K562 (cell line): ENCODE measurements at regions not wholly inside any gene's neighbourhood (a gene's known extent, or its start where the extent isn't known, plus 50 kb on each side); places are given as distances from the start of the nearest gene placed in this dataset.

Experiments used
- ATAC-seq: fragments of 200-7000 bp; cut with Tn5 transposase; 3 replicates; pipeline ENCODE4 v1.9.1; 2020; ENCODE audit warnings: moderate library complexity
- BruUV-seq: library from RNA; stranded (reverse); fragments of 400-500 nt; replicated peaks from 2 replicates; lab custom pipeline; 2021; lab: Mats Ljungman, UMichigan
- CTCF ChIA-PET: fragments of 300-600 bp; formaldehyde crosslinking; extraction: SDS; loops from one replicate; lab custom pipeline; 2021; ENCODE audit warnings: low intra/inter-chr PET ratio; lab: Yijun Ruan, JAX
- POLR2A ChIA-PET: fragments of 300-600, 350-650 bp; sonication (Branson Sonifier 250); formaldehyde crosslinking; extraction: SDS; loops from one replicate; lab custom pipeline; 2021; ENCODE audit warnings: antibody characterized with exemption, inconsistent platforms; lab: Yijun Ruan, JAX
- DNase-seq, 4 experiments: peaks; one replicate each; pipeline versions ENCODE4 v3.0.0 to v3.0.0-alpha.2; 2011 to 2018; ENCODE audit warnings: low spot score in 3 of 4, mixed read lengths in 3 of 4; ENCODE audit errors: extremely low read depth in 1 of 4
- FAIRE-seq: peaks from 2 replicates; lab custom pipeline; 2011; peaks lifted over from hg19 to GRCh38; lab: Jason Lieb, UNC
- H2AFZ ChIP-seq: 2 replicates; pipeline ENCODE4 v1.6.0; 2011; ENCODE audit warnings: low read depth, low read length, control low read depth, inconsistent platforms
- H3K27ac ChIP-seq: fragments of 200-600 bp; 3 replicates; pipeline ENCODE4 v1.8.0; 2011; ENCODE audit warnings: low read depth, mild to moderate bottlenecking, control low read depth, inconsistent platforms, low read length, moderate library complexity, mixed read lengths; ENCODE audit errors: extremely low read depth
- H3K27me3 ChIP-seq, 2 experiments: fragments of 300-600 bp in 1 of 2; 2 replicates in 1 of 2; 3 replicates in 1 of 2; pipeline versions ENCODE4 v1.6.0 to v1.8.0; 2011; ENCODE audit warnings: inconsistent platforms in 2 of 2, low read length in 2 of 2, mild to moderate bottlenecking in 1 of 2, mixed read lengths in 1 of 2, moderate library complexity in 1 of 2; ENCODE audit not compliant: control insufficient read depth in 2 of 2, insufficient read depth in 2 of 2
- H3K36me3 ChIP-seq: fragments of 300-600 bp; 3 replicates; pipeline ENCODE4 v1.8.0; 2011; ENCODE audit warnings: mild to moderate bottlenecking, low read length, inconsistent platforms; ENCODE audit not compliant: control insufficient read depth, insufficient read depth
- H3K4me1 ChIP-seq, 2 experiments: fragments of 200-600 bp in 1 of 2; replicated peaks in 1 of 2; 2 replicates in 1 of 2; 3 replicates in 1 of 2; pipeline versions ENCODE4 v1.5.1 to v1.8.0; 2011; ENCODE audit warnings: inconsistent platforms in 2 of 2, low read length in 2 of 2, mild to moderate bottlenecking in 1 of 2, mixed read lengths in 1 of 2, moderate library complexity in 1 of 2; ENCODE audit not compliant: control insufficient read depth in 2 of 2, insufficient read depth in 2 of 2
- H3K4me2 ChIP-seq: 2 replicates; pipeline ENCODE4 v1.6.1; 2011; ENCODE audit warnings: low read length, control low read depth, inconsistent platforms, mixed read lengths; ENCODE audit not compliant: insufficient read depth
- H3K4me3 ChIP-seq: fragments of 200-600 bp; sonication (generic), shearing (Covaris generic); 2 replicates; pipeline ENCODE4 v1.5.1; 2016; ENCODE audit warnings: control low read depth, inconsistent platforms
- H3K79me2 ChIP-seq: fragments of 200-600 bp; 3 replicates; pipeline ENCODE4 v1.8.0; 2011; ENCODE audit warnings: low read length, inconsistent platforms; ENCODE audit not compliant: control insufficient read depth, insufficient read depth
- H3K9ac ChIP-seq, 2 experiments: 2 replicates each; pipeline versions ENCODE4 v1.6.0 to v1.6.1; 2011; ENCODE audit warnings: low read depth in 2 of 2, low read length in 2 of 2, control low read depth in 1 of 2, inconsistent platforms in 1 of 2, mild to moderate bottlenecking in 1 of 2, mixed read lengths in 1 of 2; ENCODE audit not compliant: insufficient read depth in 1 of 2
- H3K9me1 ChIP-seq: one replicate; pipeline ENCODE4 v1.6.0; 2011; ENCODE audit warnings: inconsistent platforms, mild to moderate bottlenecking, low read length, moderate library complexity; ENCODE audit not compliant: control insufficient read depth, insufficient read depth
- H3K9me3 ChIP-seq: replicated peaks from 2 replicates; pipeline ENCODE4 v1.5.1; 2011; ENCODE audit warnings: low read depth, low read length, inconsistent platforms; ENCODE audit not compliant: control insufficient read depth, insufficient read depth
- H4K20me1 ChIP-seq: replicated peaks from 2 replicates; pipeline ENCODE4 v1.6.1; 2011; ENCODE audit warnings: low read length, inconsistent platforms, mixed read lengths; ENCODE audit not compliant: control insufficient read depth, insufficient read depth
- ARID1B ChIP-seq: fragments of 450-650 bp; IDR thresholded peaks from 2 replicates; pipeline ENCODE4 v1.6.1; 2016; ENCODE audit warnings: antibody characterized with exemption, mild to moderate bottlenecking, inconsistent platforms
- DPF2 ChIP-seq: fragments of 450-650 bp; IDR thresholded peaks from 2 replicates; pipeline ENCODE4 v1.6.1; 2016
- FOXM1 ChIP-seq, 2 experiments: fragments of 450-650 bp in 1 of 2; sonication (generic) in 1 of 2; formaldehyde crosslinking in 1 of 2; IDR thresholded peaks; 2 replicates each; pipeline versions ENCODE4 v1.6.1 to v1.9.0; 2017 to 2022; ENCODE audit warnings: low read depth in 2 of 2, mild to moderate bottlenecking in 2 of 2, missing genetic modification reagents in 1 of 2, moderate library complexity in 1 of 2
- MCM5 ChIP-seq: fragments of 450-650 bp; IDR thresholded peaks from 2 replicates; pipeline ENCODE4 v1.6.1; 2016; ENCODE audit warnings: low read depth
- NFE2L1 ChIP-seq: fragments of 450-650 bp; IDR thresholded peaks from 2 replicates; pipeline ENCODE4 v1.6.1; 2016; ENCODE audit warnings: missing genetic modification characterization, low read depth, mild to moderate bottlenecking, missing compliant biosample characterization, moderate library complexity, borderline replicate concordance
- NFIC ChIP-seq: fragments of 450-650 bp; IDR thresholded peaks from 2 replicates; pipeline ENCODE4 v1.6.1; 2017; ENCODE audit warnings: mild to moderate bottlenecking, inconsistent platforms
- OTX1 ChIP-seq: fragments of 450-650 bp; formaldehyde crosslinking; IDR thresholded peaks from 2 replicates; pipeline ENCODE4 v1.4.0; 2022; ENCODE audit warnings: mild to moderate bottlenecking
- PCBP2 ChIP-seq: fragments of 200-400 bp; formaldehyde crosslinking; IDR thresholded peaks from 2 replicates; pipeline ENCODE4 v1.6.1; 2018; ENCODE audit warnings: low read length, low read depth, mild to moderate bottlenecking, moderate library complexity; ENCODE audit not compliant: poor library complexity, severe bottlenecking
- PTBP1 ChIP-seq: fragments of 200-400 bp; formaldehyde crosslinking; IDR thresholded peaks from 2 replicates; pipeline ENCODE4 v1.6.1; 2017; ENCODE audit warnings: low read depth, low read length
- PURB ChIP-seq: sonication (generic); formaldehyde crosslinking; IDR thresholded peaks from 2 replicates; pipeline ENCODE4 v1.9.0; 2021; ENCODE audit warnings: low read depth, mild to moderate bottlenecking, missing genetic modification reagents
- THRAP3 ChIP-seq: fragments of 450-650 bp; IDR thresholded peaks from 2 replicates; pipeline ENCODE4 v1.6.1; 2016; ENCODE audit warnings: mild to moderate bottlenecking, inconsistent platforms, borderline replicate concordance
- ZKSCAN1 ChIP-seq: fragments of 150-350 bp; IDR thresholded peaks from 2 replicates; pipeline ENCODE4 v1.6.1; 2016; ENCODE audit warnings: low read depth, low read length
- ZNF174 ChIP-seq: fragments of 250-450 bp; sonication (Bioruptor Pico); IDR thresholded peaks from 2 replicates; pipeline ENCODE4 v1.4.0; 2020; ENCODE audit warnings: mild to moderate bottlenecking
- ZNF263 ChIP-seq: sonication (generic); formaldehyde crosslinking; IDR thresholded peaks from 2 replicates; pipeline ENCODE4 v1.8.0; 2022; ENCODE audit warnings: mild to moderate bottlenecking, missing genetic modification reagents, borderline replicate concordance
- WGBS: fragments of 100-300 bp; shearing (Covaris generic); methylation state at CpG from one replicate; pipeline ENCODE4 v1.1.6; 2016; ENCODE audit warnings: low coverage, mixed read lengths; ENCODE audit not compliant: insufficient coverage; ENCODE audit errors: missing lambda C conversion rate; 5-methylcytosine and 5-hydroxymethylcytosine counted together
- in situ Hi-C: fragments of 300-500 bp; cut with MboI; formaldehyde crosslinking; loops from 4 replicates; pipeline ENCODE4 v1.15.0; 2018; ENCODE audit warnings: inconsistent platforms, mixed read lengths
- intact Hi-C: fragments of 100-400 bp; cut with micrococcal nuclease; formaldehyde crosslinking; loops from 2 replicates; pipeline ENCODE4 v1.14.2; 2022
- TF ChIP-seq, protein P1 (sequence below): sonication (generic); formaldehyde crosslinking; IDR thresholded peaks from 2 replicates; pipeline ENCODE4 v1.8.0; 2022; ENCODE audit warnings: mild to moderate bottlenecking, missing genetic modification reagents
- TF ChIP-seq, protein P2 (sequence below): fragments of 450-650 bp; IDR thresholded peaks from 2 replicates; pipeline ENCODE4 v1.7.1; 2018; ENCODE audit warnings: mild to moderate bottlenecking, low read depth; ENCODE audit not compliant: partially characterized antibody

DNA sequence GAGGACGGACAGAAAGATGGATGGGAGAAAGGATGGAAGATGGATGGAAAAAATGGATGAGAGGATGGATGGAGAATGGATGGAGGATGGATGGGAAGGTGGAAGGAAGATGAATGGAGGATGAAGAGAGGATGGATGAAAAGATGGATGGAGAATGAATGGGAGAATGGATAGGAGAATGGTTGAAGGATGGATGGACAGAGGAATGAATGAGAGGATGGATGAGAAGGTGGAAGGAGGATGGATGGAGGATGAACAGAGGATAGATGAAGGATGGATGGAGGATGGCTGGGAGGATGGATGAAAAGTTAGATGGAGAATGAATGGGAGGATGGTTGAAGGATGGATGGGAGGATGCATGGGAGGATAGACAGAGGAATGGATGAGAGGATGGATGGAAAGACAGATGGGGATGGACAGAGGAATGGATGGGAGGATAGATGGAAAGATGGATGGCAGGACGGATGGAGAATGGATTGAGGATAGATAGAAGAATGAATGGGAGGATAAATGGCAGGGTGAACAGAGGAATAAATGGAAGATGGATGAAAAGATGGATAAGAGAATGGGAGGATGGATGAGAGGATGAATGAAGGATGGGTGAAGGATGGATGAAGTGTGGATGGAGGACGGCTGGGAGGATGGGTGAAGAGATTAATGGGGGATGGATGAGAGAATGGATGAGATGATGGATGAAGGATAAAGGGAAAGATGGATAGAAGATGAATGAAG is 217.7 kb upstream of the IER5L start:
- DNase-seq (no peak), FAIRE-seq (no peak), ATAC-seq (no peak)
- H3K27ac ChIP-seq: no peak overlapping the region
- H2AFZ ChIP-seq: no peak overlapping the region
- H3K79me2 ChIP-seq: no peaks in the 10 kb centered on the region
- no peak overlapping the region for H3K4me2 ChIP-seq
- CTCF ChIA-PET: no interaction called here
- no peaks in the 10 kb centered on the region for H3K36me3 ChIP-seq
- no peaks in the 10 kb centered on the region for H3K9me3 ChIP-seq
- in situ Hi-C loops: no loop called here
- TF ChIP-seq, protein P1, sequence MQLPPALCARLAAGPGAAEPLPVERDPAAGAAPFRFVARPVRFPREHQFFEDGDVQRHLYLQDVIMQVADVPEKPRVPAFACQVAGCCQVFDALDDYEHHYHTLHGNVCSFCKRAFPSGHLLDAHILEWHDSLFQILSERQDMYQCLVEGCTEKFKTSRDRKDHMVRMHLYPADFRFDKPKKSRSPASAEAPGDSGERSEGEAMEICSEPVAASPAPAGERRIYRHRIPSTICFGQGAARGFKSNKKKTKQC (CRISPR knock-in tag): no peak
- TF ChIP-seq NFIC (no peak), THRAP3 (no peak), PTBP1 (no peak), ARID1B (no peak), PURB (CRISPR knock-in tag) (no peak), OTX1 (CRISPR knock-in tag) (0 out of 2 replicates have a peak, but pooled peaks have one; percentile 13), NFE2L1 (no peak), DPF2 (no peak), ZKSCAN1 (no peak), ZNF174 (CRISPR knock-in tag) (no peak), MCM5 (no peak), FOXM1 (IDR thresholded peaks at IDR 0.05; ENCODE audit: low read depth) (no peak), FOXM1 (CRISPR knock-in tag; IDR thresholded peaks at IDR 0.05; ENCODE audit: low read depth) (no peak), PCBP2 (no peak), ZNF263 (CRISPR knock-in tag) (peak; percentile 70)
- TF ChIP-seq, protein P2, sequence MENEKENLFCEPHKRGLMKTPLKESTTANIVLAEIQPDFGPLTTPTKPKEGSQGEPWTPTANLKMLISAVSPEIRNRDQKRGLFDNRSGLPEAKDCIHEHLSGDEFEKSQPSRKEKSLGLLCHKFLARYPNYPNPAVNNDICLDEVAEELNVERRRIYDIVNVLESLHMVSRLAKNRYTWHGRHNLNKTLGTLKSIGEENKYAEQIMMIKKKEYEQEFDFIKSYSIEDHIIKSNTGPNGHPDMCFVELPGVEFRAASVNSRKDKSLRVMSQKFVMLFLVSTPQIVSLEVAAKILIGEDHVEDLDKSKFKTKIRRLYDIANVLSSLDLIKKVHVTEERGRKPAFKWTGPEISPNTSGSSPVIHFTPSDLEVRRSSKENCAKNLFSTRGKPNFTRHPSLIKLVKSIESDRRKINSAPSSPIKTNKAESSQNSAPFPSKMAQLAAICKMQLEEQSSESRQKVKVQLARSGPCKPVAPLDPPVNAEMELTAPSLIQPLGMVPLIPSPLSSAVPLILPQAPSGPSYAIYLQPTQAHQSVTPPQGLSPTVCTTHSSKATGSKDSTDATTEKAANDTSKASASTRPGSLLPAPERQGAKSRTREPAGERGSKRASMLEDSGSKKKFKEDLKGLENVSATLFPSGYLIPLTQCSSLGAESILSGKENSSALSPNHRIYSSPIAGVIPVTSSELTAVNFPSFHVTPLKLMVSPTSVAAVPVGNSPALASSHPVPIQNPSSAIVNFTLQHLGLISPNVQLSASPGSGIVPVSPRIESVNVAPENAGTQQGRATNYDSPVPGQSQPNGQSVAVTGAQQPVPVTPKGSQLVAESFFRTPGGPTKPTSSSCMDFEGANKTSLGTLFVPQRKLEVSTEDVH: no peak
- intact Hi-C loops: no loop called here
- H3K4me3 ChIP-seq: no peak overlapping the region
- POLR2A ChIA-PET: no interaction called here
- no peaks in the 10 kb centered on the region for H4K20me1 ChIP-seq
- H3K9ac ChIP-seq: no peak overlapping the region
- no peaks in the 10 kb centered on the region for H3K27me3 ChIP-seq
- no TSS peak for BruUV-seq
- H3K4me1 ChIP-seq: peaks cover 6 to 21% of the 10 kb centered on the region in 2 experiments; a peak in 3 of 5 replicates
- WGBS: 0% methylated on average over 3 of the region's 3 CpGs
- no peaks in the 10 kb centered on the region for H3K9me1 ChIP-seq
